HG03571 (cell line): ENCODE measurements at regions not wholly inside any gene's neighbourhood (a gene's known extent, or its start where the extent isn't known, plus 50 kb on each side); places are given as distances from the start of the nearest gene placed in this dataset.
A peak's percentile ranks its signal among the peaks of the same experiment; 100 is the strongest.

ENCODE experiments used
- ATAC-seq: cut with Tn5 transposase; IDR thresholded peaks from one replicate; pipeline ENCODE4 v1.9.1; 2021; ENCODE audit not compliant: unreplicated experiment

GRCh38 chr10:28250782-28251181, 52.1 kb downstream of the MPP7 start:
- no peak for ATAC-seq

- no peak for ATAC-seq
These were observed 52.5 kb downstream of the MPP7 start for GRCh38 chr10:28250358-28250757.

GRCh38 chr10:28249512-28249911, 53.4 kb downstream of the MPP7 start:
- no peak for ATAC-seq

GRCh38 chr10:28248092-28248491, 54.8 kb downstream of the MPP7 start:
- no peak for ATAC-seq

GRCh38 chr10:28246023-28246422, 56.8 kb downstream of the MPP7 start:
- ATAC-seq = no peak

GRCh38 chr10:28243923-28244322, 58.9 kb downstream of the MPP7 start:
- ATAC-seq = no peak

- ATAC-seq = no peak
These were observed 60.2 kb downstream of the MPP7 start for GRCh38 chr10:28242555-28243204.

GRCh38 chr10:28241741-28242399, 61.0 kb downstream of the MPP7 start:
- ATAC-seq = peak; percentile 69

DNA sequence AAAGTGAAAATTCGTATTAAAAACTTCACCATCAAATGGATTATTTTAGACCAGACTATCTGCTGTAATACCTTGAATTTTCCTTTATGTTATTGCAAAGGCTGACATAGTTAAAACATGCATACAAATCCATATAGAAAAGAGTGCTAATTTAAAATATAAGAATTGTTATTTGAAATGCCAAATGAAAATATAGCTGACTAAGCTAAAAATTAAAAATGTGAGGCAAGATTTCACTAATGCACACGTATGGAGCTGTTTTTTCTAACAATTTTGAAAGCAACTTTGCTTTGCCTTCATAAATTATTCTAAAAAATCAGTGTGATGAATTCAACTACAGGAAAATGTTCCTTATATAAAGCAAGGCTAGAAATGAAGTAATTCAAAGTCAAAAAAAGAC, 62.5 kb downstream of the MPP7 start:
- no peak for ATAC-seq

GRCh38 chr10:28236591-28236990, 66.3 kb downstream of the MPP7 start:
- ATAC-seq = no peak

- no peak for ATAC-seq
These were observed 82.1 kb downstream of the MPP7 start for GRCh38 chr10:28220811-28221210.

- ATAC-seq = no peak
These were observed 83.6 kb downstream of the MPP7 start for GRCh38 chr10:28219251-28219650.

- ATAC-seq = no peak
These were observed 85.0 kb downstream of the MPP7 start for GRCh38 chr10:28217848-28218247.

- ATAC-seq = no peak
These were observed 86.9 kb downstream of the MPP7 start for GRCh38 chr10:28215930-28216329.

DNA sequence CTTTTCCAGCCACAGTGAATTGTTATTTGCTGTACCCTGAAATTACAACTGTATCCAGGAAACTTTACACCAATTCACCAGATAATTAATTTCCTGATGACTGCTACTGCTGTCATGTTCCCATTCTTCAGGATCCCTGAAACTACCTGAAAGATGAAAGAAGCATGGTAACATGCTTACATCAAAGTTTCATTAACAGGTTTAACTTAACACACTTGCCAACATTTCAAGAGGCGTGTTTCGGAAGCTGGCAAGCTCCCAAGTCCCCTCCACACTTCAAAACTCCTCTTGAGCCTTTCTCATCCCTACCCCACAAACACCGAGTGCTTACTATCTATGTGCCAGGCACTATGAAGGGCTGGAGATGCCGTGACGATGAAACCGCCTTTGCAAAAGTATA, 88.6 kb downstream of the MPP7 start:
- no peak for ATAC-seq

- ATAC-seq = no peak
These were observed 91.1 kb downstream of the MPP7 start for GRCh38 chr10:28211759-28212158.

- no peak for ATAC-seq
These were observed 95.1 kb downstream of the MPP7 start for GRCh38 chr10:28207799-28208198.

DNA sequence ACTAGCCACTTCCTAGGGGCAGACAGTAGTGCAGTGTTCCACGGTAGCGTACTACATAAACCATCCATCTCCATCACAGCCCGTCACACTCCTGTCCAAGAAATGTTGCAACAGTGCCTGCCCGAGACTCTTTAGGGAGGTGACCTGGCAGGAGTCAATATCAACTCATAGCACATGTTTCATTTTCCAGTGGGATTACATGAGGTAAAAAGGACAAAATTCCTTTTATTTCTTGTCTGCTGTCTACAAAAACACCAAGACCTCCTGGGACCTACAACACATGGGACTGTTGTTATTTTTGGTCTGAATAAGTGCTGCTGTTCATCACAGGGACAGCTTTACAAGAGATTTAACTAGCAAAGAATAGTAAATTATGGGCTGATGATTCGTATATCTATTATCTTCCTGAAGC, 99.9 kb downstream of the MPP7 start:
- ATAC-seq = no peak

- no peak for ATAC-seq
These were observed 101.2 kb downstream of the MPP7 start for GRCh38 chr10:28201410-28202400.

GRCh38 chr10:28200775-28201174, 102.1 kb downstream of the MPP7 start:
- no peak for ATAC-seq

DNA sequence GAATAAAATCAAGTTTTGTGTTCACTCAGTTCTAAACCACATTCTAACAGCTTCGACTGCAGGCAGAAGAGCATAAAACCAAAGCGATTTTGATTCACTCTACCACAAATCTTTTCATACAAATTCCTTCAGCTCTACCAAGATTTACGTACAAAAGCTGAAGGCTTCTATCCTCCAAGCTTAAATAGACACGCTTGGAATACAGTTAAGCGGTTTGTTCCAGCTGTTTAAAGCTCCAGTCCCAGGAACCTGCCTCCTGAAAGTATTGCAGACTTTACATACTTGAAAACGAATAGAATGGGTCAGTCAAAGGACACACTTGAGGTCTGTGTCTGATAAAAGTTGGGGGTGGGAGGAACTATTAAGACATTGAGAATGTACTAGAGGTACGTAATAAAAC, 102.9 kb downstream of the MPP7 start:
- no peak for ATAC-seq

GRCh38 chr10:28190196-28190595, 112.7 kb downstream of the MPP7 start:
- no peak for ATAC-seq
